Activated CD8-positive, alpha-beta T cell treated with anti-CD3 and anti-CD28 coated beads for 36 hours (primary cell): ENCODE measurements at regions not wholly inside any gene's neighbourhood (a gene's known extent, or its start where the extent isn't known, plus 50 kb on each side); places are given as distances from the start of the nearest gene placed in this dataset.

Experiments used
- ATAC-seq: fragments of 200-7000 bp; cut with Tn5 transposase; one replicate; pipeline ENCODE4 v1.10.0; 2021; ENCODE audit warnings: mild to moderate bottlenecking, moderate library complexity
- CTCF ChIA-PET: fragments of 350-600 bp; sonication (Branson Sonifier 250); formaldehyde crosslinking; loops from one replicate; lab custom pipeline; 2021; ENCODE audit warnings: antibody characterized with exemption; lab: Charles Lee
- POLR2A ChIA-PET: fragments of 350-600 bp; sonication (Branson Sonifier 250); formaldehyde crosslinking; loops from one replicate; lab custom pipeline; 2021; ENCODE audit warnings: antibody characterized with exemption; lab: Charles Lee
- DNase-seq: peaks from one replicate; pipeline ENCODE4 v3.0.0-alpha.2; 2020
- H3K27ac Mint-ChIP-seq: one replicate; pipeline ENCODE4 v1.8.0; 2021; ENCODE audit warnings: mild to moderate bottlenecking, mixed read lengths
- H3K27me3 Mint-ChIP-seq: one replicate; pipeline ENCODE4 v1.8.0; 2021; ENCODE audit warnings: mixed read lengths
- H3K36me3 Mint-ChIP-seq: one replicate; pipeline ENCODE4 v1.8.0; 2021; ENCODE audit warnings: low read depth, mixed read lengths
- H3K4me1 Mint-ChIP-seq: one replicate; pipeline ENCODE4 v1.8.0; 2021; ENCODE audit warnings: low read depth, mixed read lengths
- H3K4me3 Mint-ChIP-seq: one replicate; pipeline ENCODE4 v1.8.0; 2021; ENCODE audit warnings: mild to moderate bottlenecking, moderate library complexity, mixed read lengths
- H3K9me3 Mint-ChIP-seq: one replicate; pipeline ENCODE4 v1.8.0; 2021; ENCODE audit warnings: mixed read lengths
- CTCF ChIP-seq: fragments of 200-600 bp; IDR thresholded peaks from one replicate; pipeline ENCODE4 v1.8.0; 2022; ENCODE audit warnings: antibody characterized with exemption, mild to moderate bottlenecking
- intact Hi-C: fragments of 100-400 bp; cut with micrococcal nuclease; formaldehyde crosslinking; loops from one replicate; pipeline ENCODE4 v1.10.0; 2022

GRCh38 chr15:85906640-85907039 lies 111.9 kb upstream of the KLHL25 start:
- POLR2A ChIA-PET = no interaction called here

GRCh38 chr15:85910834-85911233 lies 116.1 kb upstream of the KLHL25 start:
- ATAC-seq = no peak
- POLR2A ChIA-PET = no interaction called here

More at GRCh38 chr15:85906640-85907039, 111.9 kb upstream of the KLHL25 start:
- Mint-ChIP-seq H3K4me3 (no peak overlapping the region), H3K4me1 (no peaks in the 10 kb centered on the region), H3K36me3 (no peaks in the 10 kb centered on the region), H3K9me3 (no peaks in the 10 kb centered on the region), H3K27me3 (peaks cover 7% of the 10 kb centered on the region), H3K27ac (no peak overlapping the region)
- DNase-seq = no peak
- CTCF ChIA-PET = no interaction called here
- ATAC-seq = no peak
- intact Hi-C loops = no loop called here
- TF ChIP-seq CTCF = no peak

GRCh38 chr15:85913461-85913860 lies 118.7 kb upstream of the KLHL25 start:
- ATAC-seq = no peak
- Mint-ChIP-seq H3K4me1 (no peaks in the 10 kb centered on the region), H3K27me3 (peaks cover 5% of the 10 kb centered on the region), H3K36me3 (no peaks in the 10 kb centered on the region), H3K9me3 (no peaks in the 10 kb centered on the region), H3K27ac (no peak overlapping the region), H3K4me3 (no peak overlapping the region)
- CTCF ChIA-PET = no interaction called here
- intact Hi-C loops = no loop called here
- DNase-seq = no peak
- POLR2A ChIA-PET = no interaction called here
- TF ChIP-seq CTCF = no peak

More at GRCh38 chr15:85910834-85911233, 116.1 kb upstream of the KLHL25 start:
- Mint-ChIP-seq H3K4me1 (no peaks in the 10 kb centered on the region), H3K4me3 (no peak overlapping the region), H3K36me3 (no peaks in the 10 kb centered on the region), H3K9me3 (no peaks in the 10 kb centered on the region), H3K27ac (no peak overlapping the region), H3K27me3 (peaks cover 4% of the 10 kb centered on the region)
- CTCF ChIA-PET = no interaction called here
- TF ChIP-seq CTCF = no peak
- no peak for DNase-seq
- intact Hi-C loops = no loop called here

- ChIA-PET POLR2A (no interaction called here), CTCF (no interaction called here)
- intact Hi-C loops = no loop called here
- H3K27ac Mint-ChIP-seq = no peak overlapping the region
- no peak overlapping the region for H3K4me3 Mint-ChIP-seq
- ATAC-seq = no peak
- no peaks in the 10 kb centered on the region for H3K9me3 Mint-ChIP-seq
- no peak for TF ChIP-seq CTCF
- H3K27me3 Mint-ChIP-seq = peaks cover 3% of the 10 kb centered on the region
- DNase-seq = no peak
- H3K36me3 Mint-ChIP-seq = no peaks in the 10 kb centered on the region
- no peaks in the 10 kb centered on the region for H3K4me1 Mint-ChIP-seq
Observed at GRCh38 chr15:85920956-85921355, 126.2 kb upstream of the KLHL25 start.

GRCh38 chr15:85924088-85924487 lies 129.4 kb upstream of the KLHL25 start:
- POLR2A ChIA-PET = no interaction called here
- DNase-seq (no peak), ATAC-seq (no peak)
- intact Hi-C loops = no loop called here
- H3K36me3 Mint-ChIP-seq = no peaks in the 10 kb centered on the region
- CTCF ChIA-PET = no interaction called here
- peaks cover 4% of the 10 kb centered on the region for H3K4me1 Mint-ChIP-seq
- no peak for TF ChIP-seq CTCF
- peaks cover 2% of the 10 kb centered on the region for H3K27me3 Mint-ChIP-seq
- H3K27ac Mint-ChIP-seq = no peak overlapping the region
- H3K9me3 Mint-ChIP-seq = no peaks in the 10 kb centered on the region
- H3K4me3 Mint-ChIP-seq = no peak overlapping the region
